Activated T-helper 17 cell treated with anti-CD3 and anti-CD28 coated beads, Interleukin-2, amount 50 U/mL, for 72 hours (primary cell): ENCODE measurements at regions not wholly inside any gene's neighbourhood (a gene's known extent, or its start where the extent isn't known, plus 50 kb on each side); places are given as distances from the start of the nearest gene placed in this dataset.

Source experiments
- ATAC-seq: fragments of 150-1000 bp; cut with Tn5 transposase; replicated peaks from 2 replicates; pipeline ENCODE4 v1.10.0; 2021; ENCODE audit warnings: mild to moderate bottlenecking, moderate library complexity
- H3K27ac Mint-ChIP-seq: one replicate; pipeline ENCODE4 v1.8.0; 2022; ENCODE audit warnings: mixed read lengths
- H3K27me3 Mint-ChIP-seq: one replicate; pipeline ENCODE4 v1.8.0; 2022; ENCODE audit warnings: mixed read lengths
- H3K36me3 Mint-ChIP-seq: one replicate; pipeline ENCODE4 v1.8.0; 2022; ENCODE audit warnings: low read depth, mild to moderate bottlenecking, mixed read lengths
- H3K4me1 Mint-ChIP-seq: one replicate; pipeline ENCODE4 v1.8.0; 2022; ENCODE audit warnings: mixed read lengths
- H3K4me3 Mint-ChIP-seq: one replicate; pipeline ENCODE4 v1.8.0; 2022; ENCODE audit warnings: mild to moderate bottlenecking, mixed read lengths
- H3K9me3 Mint-ChIP-seq: one replicate; pipeline ENCODE4 v1.8.0; 2022; ENCODE audit warnings: mixed read lengths

DNA sequence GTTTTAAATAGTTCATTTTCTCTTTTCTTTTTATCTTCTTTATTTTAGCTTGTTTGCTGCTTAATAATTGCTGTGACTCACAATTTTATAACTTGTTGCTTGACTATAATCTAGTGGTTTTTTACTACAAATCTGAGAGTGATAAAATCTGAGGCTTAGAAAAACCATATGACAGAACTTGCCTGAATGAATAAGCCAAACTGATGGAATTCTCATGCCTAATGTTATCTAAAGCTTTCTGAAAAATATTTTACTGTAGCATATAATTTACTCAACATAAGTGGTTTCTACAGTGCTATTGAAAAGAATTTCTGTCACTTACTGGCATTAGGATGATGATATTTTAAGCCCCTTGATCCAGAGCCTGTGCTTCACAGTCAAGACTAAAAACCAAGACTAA, 175.1 kb downstream of the VGLL3 start:
- no peak overlapping the region for H3K4me3 Mint-ChIP-seq
- no peaks in the 10 kb centered on the region for H3K27me3 Mint-ChIP-seq
- no peak for ATAC-seq
- H3K9me3 Mint-ChIP-seq = no peaks in the 10 kb centered on the region
- no peaks in the 10 kb centered on the region for H3K36me3 Mint-ChIP-seq
- no peak overlapping the region for H3K27ac Mint-ChIP-seq
- no peaks in the 10 kb centered on the region for H3K4me1 Mint-ChIP-seq

DNA sequence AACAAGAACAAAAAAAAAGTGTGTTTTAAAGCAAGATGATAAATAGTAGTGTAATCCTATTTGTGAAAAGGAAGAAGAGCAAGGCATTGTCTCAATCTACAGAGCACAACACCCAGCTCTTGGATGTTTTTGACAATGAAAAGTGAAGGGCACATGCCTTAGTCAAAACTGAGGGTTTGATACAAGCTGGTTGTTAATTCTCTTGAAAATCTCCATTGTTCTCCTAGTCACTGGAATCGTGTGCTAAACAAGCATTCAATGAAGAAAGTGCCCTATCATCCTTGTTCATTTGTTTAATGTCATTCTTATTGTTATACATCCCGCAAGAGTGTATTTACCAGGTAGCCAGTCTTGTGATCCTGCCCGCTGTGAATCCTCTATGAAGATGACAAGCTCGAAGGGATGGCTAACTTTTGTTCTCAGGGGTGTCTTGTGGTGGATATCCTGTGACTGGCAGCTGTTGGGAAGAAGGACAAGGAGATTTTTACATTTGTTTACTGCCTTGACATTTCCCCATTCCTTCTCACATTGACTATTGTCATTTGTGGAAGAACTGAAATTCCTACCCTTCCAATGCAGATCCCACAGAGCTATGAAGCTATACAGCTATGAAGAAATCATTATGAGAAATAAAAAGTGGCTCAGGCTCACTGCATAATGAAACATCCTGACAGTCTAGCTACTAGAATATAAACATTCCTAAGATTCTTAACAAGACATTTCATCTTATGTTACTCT, 175.9 kb downstream of the VGLL3 start:
- Mint-ChIP-seq H3K27ac (no peak overlapping the region), H3K27me3 (no peaks in the 10 kb centered on the region), H3K4me1 (no peaks in the 10 kb centered on the region), H3K4me3 (no peak overlapping the region), H3K36me3 (no peaks in the 10 kb centered on the region), H3K9me3 (no peaks in the 10 kb centered on the region)
- ATAC-seq = no peak

- H3K27ac Mint-ChIP-seq = no peak overlapping the region
- H3K4me1 Mint-ChIP-seq = no peaks in the 10 kb centered on the region
- H3K9me3 Mint-ChIP-seq = no peaks in the 10 kb centered on the region
- no peaks in the 10 kb centered on the region for H3K36me3 Mint-ChIP-seq
- no peaks in the 10 kb centered on the region for H3K27me3 Mint-ChIP-seq
- ATAC-seq = no peak
- no peak overlapping the region for H3K4me3 Mint-ChIP-seq
These were observed 176.6 kb downstream of the VGLL3 start for GRCh38 chr3:86814321-86814720.

DNA sequence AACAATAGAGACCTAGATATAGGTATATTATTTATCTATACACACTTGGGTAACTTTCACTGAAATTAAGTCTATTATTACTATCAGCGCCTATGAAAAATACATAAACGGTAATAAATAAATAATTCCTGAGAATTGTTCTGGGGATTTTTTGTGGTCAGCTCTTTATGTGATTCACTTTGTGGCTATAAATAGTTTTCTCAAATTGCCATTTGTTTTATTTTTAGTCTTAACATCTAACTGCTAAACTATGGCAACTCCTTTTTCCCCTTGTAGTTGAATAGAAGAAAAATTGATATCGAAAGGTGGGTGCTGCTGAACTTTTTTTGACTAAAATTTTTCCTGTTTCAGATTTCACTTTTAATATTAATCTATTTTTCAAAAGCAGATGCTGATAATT, 189.0 kb downstream of the VGLL3 start:
- H3K4me3 Mint-ChIP-seq = no peak overlapping the region
- H3K27me3 Mint-ChIP-seq = no peaks in the 10 kb centered on the region
- no peak overlapping the region for H3K27ac Mint-ChIP-seq
- ATAC-seq = no peak
- H3K9me3 Mint-ChIP-seq = peaks cover 13% of the 10 kb centered on the region
- no peaks in the 10 kb centered on the region for H3K36me3 Mint-ChIP-seq
- H3K4me1 Mint-ChIP-seq = no peaks in the 10 kb centered on the region

- no peak overlapping the region for H3K27ac Mint-ChIP-seq
- H3K4me1 Mint-ChIP-seq = no peaks in the 10 kb centered on the region
- no peak for ATAC-seq
- no peaks in the 10 kb centered on the region for H3K36me3 Mint-ChIP-seq
- H3K4me3 Mint-ChIP-seq = no peak overlapping the region
- H3K27me3 Mint-ChIP-seq = no peaks in the 10 kb centered on the region
- peaks cover 9% of the 10 kb centered on the region for H3K9me3 Mint-ChIP-seq
These were observed 189.9 kb downstream of the VGLL3 start for GRCh38 chr3:86801066-86801465.

- Mint-ChIP-seq H3K36me3 (no peaks in the 10 kb centered on the region), H3K27me3 (no peaks in the 10 kb centered on the region), H3K27ac (no peak overlapping the region), H3K4me1 (no peaks in the 10 kb centered on the region), H3K4me3 (no peak overlapping the region), H3K9me3 (peaks cover 4% of the 10 kb centered on the region)
- ATAC-seq = no peak
These were observed 190.8 kb downstream of the VGLL3 start for GRCh38 chr3:86800116-86800515.

- Mint-ChIP-seq H3K4me3 (no peak overlapping the region), H3K9me3 (no peaks in the 10 kb centered on the region), H3K36me3 (no peaks in the 10 kb centered on the region), H3K27ac (no peak overlapping the region), H3K27me3 (no peaks in the 10 kb centered on the region), H3K4me1 (no peaks in the 10 kb centered on the region)
- no peak for ATAC-seq
These were observed 193.0 kb downstream of the VGLL3 start for GRCh38 chr3:86797946-86798345.

- no peaks in the 10 kb centered on the region for H3K27me3 Mint-ChIP-seq
- no peak for ATAC-seq
- H3K4me1 Mint-ChIP-seq = no peaks in the 10 kb centered on the region
- H3K36me3 Mint-ChIP-seq = no peaks in the 10 kb centered on the region
- H3K9me3 Mint-ChIP-seq = no peaks in the 10 kb centered on the region
- no peak overlapping the region for H3K4me3 Mint-ChIP-seq
- no peak overlapping the region for H3K27ac Mint-ChIP-seq
These were observed 196.4 kb downstream of the VGLL3 start for GRCh38 chr3:86794361-86795065.

DNA sequence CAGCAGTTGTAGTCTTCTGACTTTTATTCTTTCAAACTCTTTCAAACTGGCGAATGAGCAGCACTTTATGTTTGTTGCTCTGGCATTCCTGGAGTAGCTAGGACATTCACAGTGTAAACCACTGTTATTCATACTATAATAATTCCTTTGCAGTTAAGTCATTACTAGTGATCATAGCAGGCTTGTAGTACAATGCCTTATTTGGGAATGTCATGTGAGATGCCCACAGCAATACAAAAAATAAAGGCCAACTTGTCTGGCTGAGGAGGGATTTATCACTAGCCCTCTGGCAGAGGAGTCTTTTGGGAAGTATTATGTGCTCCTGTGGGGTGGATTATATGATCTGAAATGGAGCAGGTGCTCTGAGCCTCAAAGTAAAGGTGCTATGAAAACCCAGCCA, 197.2 kb downstream of the VGLL3 start:
- Mint-ChIP-seq H3K27me3 (no peaks in the 10 kb centered on the region), H3K36me3 (no peaks in the 10 kb centered on the region), H3K4me3 (no peak overlapping the region), H3K4me1 (no peaks in the 10 kb centered on the region), H3K9me3 (no peaks in the 10 kb centered on the region), H3K27ac (no peak overlapping the region)
- no peak for ATAC-seq

GRCh38 chr3:86792316-86792715, 198.6 kb downstream of the VGLL3 start:
- Mint-ChIP-seq H3K36me3 (no peaks in the 10 kb centered on the region), H3K4me1 (no peaks in the 10 kb centered on the region), H3K27me3 (no peaks in the 10 kb centered on the region), H3K4me3 (no peak overlapping the region), H3K9me3 (no peaks in the 10 kb centered on the region), H3K27ac (no peak overlapping the region)
- ATAC-seq = no peak

- no peak for ATAC-seq
- no peaks in the 10 kb centered on the region for H3K27me3 Mint-ChIP-seq
- H3K9me3 Mint-ChIP-seq = no peaks in the 10 kb centered on the region
- no peak overlapping the region for H3K4me3 Mint-ChIP-seq
- H3K4me1 Mint-ChIP-seq = no peaks in the 10 kb centered on the region
- H3K27ac Mint-ChIP-seq = no peak overlapping the region
- H3K36me3 Mint-ChIP-seq = no peaks in the 10 kb centered on the region
These were observed 199.9 kb downstream of the VGLL3 start for GRCh38 chr3:86790884-86791549.

GRCh38 chr3:86788371-86788770, 202.6 kb downstream of the VGLL3 start:
- no peaks in the 10 kb centered on the region for H3K27me3 Mint-ChIP-seq
- no peaks in the 10 kb centered on the region for H3K9me3 Mint-ChIP-seq
- H3K4me3 Mint-ChIP-seq = no peak overlapping the region
- no peaks in the 10 kb centered on the region for H3K36me3 Mint-ChIP-seq
- ATAC-seq = no peak
- no peak overlapping the region for H3K27ac Mint-ChIP-seq
- no peaks in the 10 kb centered on the region for H3K4me1 Mint-ChIP-seq

DNA sequence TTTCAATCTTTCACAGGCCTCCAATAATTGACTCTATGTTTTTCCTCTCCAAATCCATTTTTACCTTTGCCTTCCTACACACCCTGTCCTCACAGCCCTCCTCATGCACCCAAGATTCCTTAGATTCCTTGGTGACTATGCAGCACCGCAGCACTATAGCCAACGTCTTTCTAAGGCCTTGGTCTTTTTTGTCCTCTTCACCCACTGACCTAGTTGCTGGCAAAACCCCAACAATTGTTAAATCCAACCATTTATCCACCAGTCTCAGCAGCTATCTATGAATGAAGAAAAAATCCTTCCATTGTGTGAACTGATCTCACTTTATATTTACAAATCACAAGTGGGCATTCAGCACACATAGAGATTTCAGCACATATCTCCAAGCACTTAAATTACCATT, 203.9 kb downstream of the VGLL3 start:
- H3K4me3 Mint-ChIP-seq = no peak overlapping the region
- no peaks in the 10 kb centered on the region for H3K4me1 Mint-ChIP-seq
- ATAC-seq = no peak
- H3K27me3 Mint-ChIP-seq = no peaks in the 10 kb centered on the region
- H3K9me3 Mint-ChIP-seq = no peaks in the 10 kb centered on the region
- H3K36me3 Mint-ChIP-seq = no peaks in the 10 kb centered on the region
- H3K27ac Mint-ChIP-seq = no peak overlapping the region

DNA sequence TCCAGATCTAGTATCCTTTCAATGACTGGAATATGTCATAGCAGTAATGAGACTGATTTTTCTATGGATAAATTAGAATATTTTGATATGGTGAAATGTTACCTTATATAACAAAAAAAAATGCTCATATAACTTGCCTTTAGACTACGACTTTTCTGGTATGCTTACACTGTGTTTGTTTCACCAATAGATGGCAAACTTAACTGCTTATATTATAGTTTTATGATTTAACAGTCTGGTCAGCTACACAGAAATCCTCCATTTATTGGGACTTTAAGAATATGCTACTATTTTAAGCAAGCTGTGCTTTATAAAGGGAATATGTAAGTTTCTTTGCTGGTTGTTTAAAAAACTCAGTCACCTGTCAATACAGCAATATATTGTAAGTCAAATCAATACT, 205.6 kb downstream of the VGLL3 start:
- no peaks in the 10 kb centered on the region for H3K4me1 Mint-ChIP-seq
- H3K9me3 Mint-ChIP-seq = no peaks in the 10 kb centered on the region
- no peaks in the 10 kb centered on the region for H3K36me3 Mint-ChIP-seq
- H3K4me3 Mint-ChIP-seq = no peak overlapping the region
- no peaks in the 10 kb centered on the region for H3K27me3 Mint-ChIP-seq
- H3K27ac Mint-ChIP-seq = no peak overlapping the region
- no peak for ATAC-seq

DNA sequence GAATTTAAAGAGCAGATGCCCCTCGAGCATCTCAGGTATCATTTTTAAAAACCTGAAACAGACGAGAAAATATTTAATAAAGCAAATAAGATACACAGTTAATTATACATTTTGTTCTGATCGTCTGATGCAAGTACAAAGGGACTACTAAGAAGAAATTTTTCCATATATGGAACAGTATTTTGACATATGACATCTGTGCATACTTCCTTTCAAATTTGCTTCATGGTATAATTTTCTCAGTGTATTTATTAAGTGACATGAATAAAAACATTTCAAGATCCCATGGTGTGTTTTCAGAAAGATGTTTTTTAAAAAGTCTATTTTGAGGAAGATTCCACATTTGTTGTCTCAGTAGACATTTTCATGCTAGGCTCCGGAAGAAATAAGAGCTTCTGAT, 208.1 kb downstream of the VGLL3 start:
- ATAC-seq = no peak
- Mint-ChIP-seq H3K9me3 (no peaks in the 10 kb centered on the region), H3K27me3 (no peaks in the 10 kb centered on the region), H3K27ac (no peak overlapping the region), H3K4me1 (no peaks in the 10 kb centered on the region), H3K4me3 (no peak overlapping the region), H3K36me3 (no peaks in the 10 kb centered on the region)
